H9 (cell line): ENCODE measurements at regions not wholly inside any gene's neighbourhood (a gene's known extent, or its start where the extent isn't known, plus 50 kb on each side); places are given as distances from the start of the nearest gene placed in this dataset.

Experiments
- DNase-seq: peaks from one replicate; pipeline ENCODE4 v3.0.0-alpha.2; 2017
- H2AFZ ChIP-seq: one replicate; pipeline ENCODE4 v1.6.1; 2013; ENCODE audit warnings: mild to moderate bottlenecking, low read length, control low read depth, moderate library complexity
- H2AK5ac ChIP-seq: 2 replicates; pipeline ENCODE4 v1.6.1; 2013; ENCODE audit warnings: low read length, control low read depth, mixed read lengths; ENCODE audit not compliant: insufficient read length
- H2BK120ac ChIP-seq: one replicate; pipeline ENCODE4 v1.6.1; 2013; ENCODE audit warnings: low read depth, mild to moderate bottlenecking, low read length, control low read depth, inconsistent platforms; ENCODE audit not compliant: poor library complexity, severe bottlenecking
- H2BK12ac ChIP-seq: 2 replicates; pipeline ENCODE4 v1.6.1; 2013; ENCODE audit warnings: low read length, control low read depth, mixed read lengths, low read depth; ENCODE audit not compliant: insufficient read length
- H2BK15ac ChIP-seq: 2 replicates; pipeline ENCODE4 v1.6.1; 2013; ENCODE audit warnings: low read depth, low read length, control low read depth
- H2BK20ac ChIP-seq: one replicate; pipeline ENCODE4 v1.6.1; 2013; ENCODE audit warnings: low read depth, mild to moderate bottlenecking, low read length, control low read depth, inconsistent platforms; ENCODE audit not compliant: poor library complexity, severe bottlenecking
- H2BK5ac ChIP-seq: 2 replicates; pipeline ENCODE4 v1.6.1; 2013; ENCODE audit warnings: low read length, control low read depth, mixed read lengths; ENCODE audit not compliant: insufficient read length
- H3K14ac ChIP-seq: 2 replicates; pipeline ENCODE4 v1.6.1; 2013; ENCODE audit warnings: low read length, control low read depth; ENCODE audit not compliant: insufficient read depth
- H3K18ac ChIP-seq: 2 replicates; pipeline ENCODE4 v1.6.1; 2013; ENCODE audit warnings: low read depth, mild to moderate bottlenecking, mixed read lengths, low read length, control low read depth; ENCODE audit not compliant: insufficient read length
- H3K23ac ChIP-seq: 2 replicates; pipeline ENCODE4 v1.6.1; 2013; ENCODE audit warnings: low read length, control low read depth, mixed read lengths, low read depth; ENCODE audit not compliant: insufficient read length
- H3K23me2 ChIP-seq: 2 replicates; pipeline ENCODE4 v1.6.1; 2013; ENCODE audit warnings: low read depth, mild to moderate bottlenecking, mixed read lengths, low read length, control low read depth; ENCODE audit not compliant: insufficient read length, poor library complexity, severe bottlenecking
- H3K27ac ChIP-seq: 2 replicates; pipeline ENCODE4 v1.5.1; 2013; ENCODE audit warnings: low read length, control low read depth, mixed read lengths, low read depth; ENCODE audit not compliant: insufficient read length
- H3K27me3 ChIP-seq: 2 replicates; pipeline ENCODE4 v1.6.1; 2013; ENCODE audit warnings: low read length, control low read depth, inconsistent platforms; ENCODE audit not compliant: insufficient read depth
- H3K4ac ChIP-seq: 2 replicates; pipeline ENCODE4 v1.6.1; 2013; ENCODE audit warnings: low read depth, mild to moderate bottlenecking, control low read depth, inconsistent platforms, low read length, moderate library complexity
- H3K4me1 ChIP-seq: 2 replicates; pipeline ENCODE4 v1.6.1; 2013; ENCODE audit warnings: low read length, control low read depth, inconsistent platforms; ENCODE audit not compliant: insufficient read depth
- H3K4me2 ChIP-seq: 2 replicates; pipeline ENCODE4 v1.6.1; 2013; ENCODE audit warnings: low read length, control low read depth, mixed read lengths; ENCODE audit not compliant: insufficient read length, insufficient read depth
- H3K56ac ChIP-seq: 2 replicates; pipeline ENCODE4 v1.6.1; 2013; ENCODE audit warnings: low read depth, mild to moderate bottlenecking, mixed read lengths, low read length, control low read depth; ENCODE audit not compliant: insufficient read length
- H3K79me1 ChIP-seq: 2 replicates; pipeline ENCODE4 v1.6.1; 2013; ENCODE audit warnings: low read depth, mild to moderate bottlenecking, moderate library complexity, low read length, control low read depth, inconsistent platforms; ENCODE audit not compliant: insufficient read depth, poor library complexity, severe bottlenecking
- H3K79me2 ChIP-seq: 2 replicates; pipeline ENCODE4 v1.6.1; 2013; ENCODE audit warnings: low read length, control low read depth, inconsistent platforms; ENCODE audit not compliant: insufficient read depth
- H3K9ac ChIP-seq: 2 replicates; pipeline ENCODE4 v1.6.1; 2013; ENCODE audit warnings: low read length, control low read depth, mixed read lengths; ENCODE audit not compliant: insufficient read length; ENCODE audit errors: extremely low read depth
- H3K9me3 ChIP-seq: one replicate; pipeline ENCODE4 v1.6.1; 2013; ENCODE audit warnings: low read depth, low read length, inconsistent platforms; ENCODE audit not compliant: control insufficient read depth
- H3T11ph ChIP-seq: one replicate; pipeline ENCODE4 v1.6.1; 2013; ENCODE audit warnings: mild to moderate bottlenecking, low read length, control low read depth, inconsistent platforms
- H4K20me1 ChIP-seq: one replicate; pipeline ENCODE4 v1.6.1; 2013; ENCODE audit not compliant: control insufficient read depth, insufficient read length, insufficient read depth
- H4K5ac ChIP-seq: 2 replicates; pipeline ENCODE4 v1.6.1; 2013; ENCODE audit warnings: low read depth, mild to moderate bottlenecking, mixed read lengths, low read length, control low read depth; ENCODE audit not compliant: insufficient read length
- H4K8ac ChIP-seq: replicated peaks from 2 replicates; pipeline ENCODE4 v1.6.1; 2013; ENCODE audit warnings: low read length, control low read depth, mixed read lengths, low read depth; ENCODE audit not compliant: insufficient read length
- H4K91ac ChIP-seq: 2 replicates; pipeline ENCODE4 v1.6.1; 2013; ENCODE audit warnings: low read depth, mild to moderate bottlenecking, moderate library complexity, mixed read lengths, low read length, control low read depth; ENCODE audit not compliant: insufficient read length
- H3K27ac Mint-ChIP-seq, 3 experiments: 2 replicates in 2 of 3; 3 replicates in 1 of 3; pipeline ENCODE4 v1.8.0; 2020 to 2021; ENCODE audit warnings: mixed read lengths in 3 of 3, mild to moderate bottlenecking in 1 of 3, moderate library complexity in 1 of 3
- H3K27me3 Mint-ChIP-seq: 2 replicates; pipeline ENCODE4 v1.8.0; 2021; ENCODE audit warnings: low read depth, mild to moderate bottlenecking, moderate library complexity, mixed read lengths
- H3K36me3 Mint-ChIP-seq, 3 experiments: 2 replicates in 2 of 3; 3 replicates in 1 of 3; pipeline ENCODE4 v1.8.0; 2020 to 2021; ENCODE audit warnings: low read depth in 3 of 3, mixed read lengths in 3 of 3; ENCODE audit not compliant: insufficient read depth in 1 of 3
- H3K4me1 Mint-ChIP-seq, 2 experiments: 2 replicates each; pipeline ENCODE4 v1.8.0; 2020; ENCODE audit warnings: mixed read lengths in 2 of 2
- H3K4me3 Mint-ChIP-seq, 2 experiments: 2 replicates in 1 of 2; 3 replicates in 1 of 2; pipeline ENCODE4 v1.8.0; 2020 to 2021; ENCODE audit warnings: mild to moderate bottlenecking in 2 of 2, mixed read lengths in 2 of 2, moderate library complexity in 1 of 2
- H3K9me3 Mint-ChIP-seq, 2 experiments: 2 replicates in 1 of 2; 3 replicates in 1 of 2; pipeline ENCODE4 v1.8.0; 2020; ENCODE audit warnings: mild to moderate bottlenecking in 2 of 2, mixed read lengths in 2 of 2, moderate library complexity in 1 of 2
- CTCF ChIP-seq: fragments of 200-600 bp; sonication (generic); conservative IDR thresholded peaks from 3 replicates; pipeline ENCODE4 v1.8.0; 2021; ENCODE audit warnings: antibody characterized with exemption, mild to moderate bottlenecking
- WGBS: extraction: QIAGEN DNeasy Blood & Tissue Kit; methylation state at CpG from one replicate; pipeline ENCODE4 v1.1.7; 2013; ENCODE audit warnings: missing lambda C conversion rate, low lambda C conversion rate, mixed read lengths; ENCODE audit not compliant: insufficient read length; ENCODE audit errors: extremely low coverage; 5-methylcytosine and 5-hydroxymethylcytosine counted together

DNA sequence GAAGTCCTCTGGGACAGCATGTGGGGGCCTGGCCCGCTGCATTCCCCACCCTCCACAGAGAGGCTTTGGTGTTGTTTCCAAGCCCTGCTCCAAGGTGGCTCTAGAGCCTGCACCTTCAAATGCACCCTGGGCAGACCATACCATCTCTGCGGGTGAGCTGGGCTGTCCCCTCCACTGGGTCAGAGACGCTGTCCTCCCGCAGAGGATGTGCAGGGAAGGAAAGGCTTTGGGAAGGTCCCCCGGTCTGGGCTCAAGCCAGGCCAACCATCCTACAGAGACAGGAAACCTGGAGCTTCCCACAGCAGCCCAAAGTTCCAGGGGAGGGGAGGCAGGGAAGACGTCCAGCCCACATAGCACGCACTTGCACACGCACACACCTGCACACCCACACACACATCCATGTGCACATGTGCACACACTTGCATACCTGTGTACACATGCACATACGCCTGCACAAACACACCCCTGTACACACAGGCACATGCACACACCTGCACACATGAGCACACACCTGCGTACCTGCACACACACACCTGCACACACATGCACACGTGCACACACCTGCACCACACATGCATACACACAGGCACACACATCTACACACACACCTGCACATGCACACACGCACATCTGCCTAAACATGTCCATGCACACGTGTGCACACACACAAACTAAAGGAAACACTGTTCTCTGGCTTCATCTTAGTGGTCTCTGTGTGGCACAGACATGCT lies 155.4 kb downstream of the ERMARD start:
- Histone ChIP-seq H3K56ac (no peak overlapping the region), H3K14ac (no peak overlapping the region; the same call in 1 of the 2 replicates), H3K79me2 (no peaks in the 10 kb centered on the region), H4K5ac (no peak overlapping the region), H3K4me1 (no peaks in the 10 kb centered on the region), H4K8ac (no peak overlapping the region), H3K4ac (no peak overlapping the region), H4K20me1 (no peaks in the 10 kb centered on the region), H2BK15ac (no peak overlapping the region), H3K23ac (no peak overlapping the region), H3T11ph (no peak overlapping the region), H3K4me2 (no peak overlapping the region), H3K79me1 (no peaks in the 10 kb centered on the region), H2BK12ac (no peak overlapping the region), H3K23me2 (no peaks in the 10 kb centered on the region), H2BK120ac (no peak overlapping the region), H4K91ac (no peak overlapping the region), H2BK5ac (no peak overlapping the region), H2AK5ac (no peak overlapping the region), H3K9me3 (no peaks in the 10 kb centered on the region), H3K9ac (no peak overlapping the region), H2AFZ (no peak overlapping the region), H3K18ac (no peak overlapping the region), H3K27me3 (no peaks in the 10 kb centered on the region), H2BK20ac (no peak overlapping the region), H3K27ac (no peak overlapping the region)
- Mint-ChIP-seq H3K4me3 (no peak overlapping the region), H3K9me3 (peaks cover 4% of the 10 kb centered on the region in 2 experiments; a peak in 4 of 5 replicates), H3K4me1 (peaks cover 4 to 6% of the 10 kb centered on the region in 2 experiments; a peak in 3 of 4 replicates), H3K27me3 (peaks cover 3% of the 10 kb centered on the region; the same call in 1 of the 2 replicates), H3K36me3 (no peaks in the 10 kb centered on the region), H3K27ac (no peak overlapping the region)
- TF ChIP-seq CTCF: no peak
- WGBS: no CpG with 5 or more reads among the region's 13 CpGs
- DNase-seq: no peak
